Breast epithelium (tissue), 3 donors: ENCODE measurements at regions not wholly inside any gene's neighbourhood (a gene's known extent, or its start where the extent isn't known, plus 50 kb on each side); places are given as distances from the start of the nearest gene placed in this dataset.

Experiments used
- CTCF ChIP-seq, 3 donors: fragments of 450-650 bp; IDR thresholded peaks; one replicate each; pipeline ENCODE4 v1.5.1; 2016 to 2017; ENCODE audit warnings: antibody characterized with exemption in 3 of 3, mild to moderate bottlenecking in 3 of 3, moderate library complexity in 3 of 3
- POLR2A ChIP-seq: fragments of 450-650 bp; IDR thresholded peaks from one replicate; pipeline ENCODE4 v1.6.1; 2016; ENCODE audit warnings: antibody characterized with exemption, mild to moderate bottlenecking, moderate library complexity

DNA sequence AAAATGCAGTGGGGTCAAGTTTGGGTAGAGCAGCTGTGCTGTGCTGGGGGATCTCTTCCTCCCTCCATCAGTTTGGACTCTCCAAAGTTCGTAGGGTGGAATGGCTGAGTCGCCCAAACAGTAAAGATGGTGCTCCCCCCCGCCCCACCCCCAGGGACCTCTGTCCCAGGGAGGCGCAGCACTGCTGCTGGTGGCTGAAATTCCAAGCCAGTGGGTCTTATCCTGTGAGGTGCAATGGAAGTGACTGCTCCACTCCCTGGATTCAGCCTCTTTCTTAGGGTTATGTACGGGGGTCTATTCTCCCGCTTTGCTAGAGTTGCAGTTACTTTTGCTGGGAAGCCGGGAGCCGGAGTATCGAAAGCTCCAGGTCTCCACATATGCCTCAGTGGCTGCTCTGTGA is 97.5 kb upstream of the CTAGE1 start:
- no peak for TF ChIP-seq POLR2A
- no peak for TF ChIP-seq CTCF (IDR thresholded peaks at IDR 0.05)
